MM.1S (cell line): ENCODE measurements at regions not wholly inside any gene's neighbourhood (a gene's known extent, or its start where the extent isn't known, plus 50 kb on each side); places are given as distances from the start of the nearest gene placed in this dataset.
"Not testable (repeated sequence)": the region's sequence is repeated elsewhere in the genome, so short reads cannot be mapped to it uniquely, and the experiment has no call there.

Experiments
- DNase-seq: peaks from one replicate; pipeline ENCODE4 v3.0.0-alpha.2; 2015
- H2AFZ ChIP-seq: fragments of 300-600 bp; sonication (generic); 2 replicates; pipeline ENCODE4 v1.6.0; 2016; ENCODE audit warnings: antibody characterized with exemption, low read length
- H3F3A ChIP-seq: fragments of 300-600 bp; sonication (generic); 2 replicates; pipeline ENCODE4 v1.6.1; 2016; ENCODE audit warnings: mild to moderate bottlenecking, antibody characterized with exemption, low read length, moderate library complexity, mixed read lengths; ENCODE audit not compliant: insufficient read depth
- H3K27ac ChIP-seq: fragments of 300-600 bp; sonication (generic); 2 replicates; pipeline ENCODE4 v1.5.1; 2016; ENCODE audit warnings: mild to moderate bottlenecking, low read length
- H3K27me3 ChIP-seq: fragments of 300-600 bp; sonication (generic); replicated peaks from 2 replicates; pipeline ENCODE4 v1.6.0; 2016; ENCODE audit warnings: low read length; ENCODE audit not compliant: insufficient read depth
- H3K36me3 ChIP-seq: fragments of 300-600 bp; sonication (generic); replicated peaks from 2 replicates; pipeline ENCODE4 v1.6.1; 2016; ENCODE audit warnings: mild to moderate bottlenecking, low read length, mixed read lengths; ENCODE audit not compliant: insufficient read depth
- H3K4me1 ChIP-seq: fragments of 300-600 bp; sonication (generic); 2 replicates; pipeline ENCODE4 v1.6.1; 2016; ENCODE audit warnings: low read length, mixed read lengths
- H3K4me2 ChIP-seq: fragments of 300-600 bp; sonication (generic); 2 replicates; pipeline ENCODE4 v1.6.0; 2016; ENCODE audit warnings: low read depth, low read length
- H3K4me3 ChIP-seq: fragments of 300-600 bp; sonication (generic); 2 replicates; pipeline ENCODE4 v1.5.1; 2016; ENCODE audit warnings: low read length, mixed read lengths
- H3K79me2 ChIP-seq: fragments of 300-600 bp; sonication (generic); 2 replicates; pipeline ENCODE4 v1.6.1; 2016; ENCODE audit warnings: mixed run types, low read length, mixed read lengths
- H3K9ac ChIP-seq: fragments of 300-600 bp; sonication (generic); 2 replicates; pipeline ENCODE4 v1.6.1; 2016; ENCODE audit warnings: low read length, mixed read lengths
- H3K9me2 ChIP-seq: fragments of 300-600 bp; sonication (generic); replicated peaks from 2 replicates; pipeline ENCODE4 v1.6.1; 2016; ENCODE audit warnings: mild to moderate bottlenecking, low read length, mixed read lengths; ENCODE audit not compliant: insufficient read depth
- H3K9me3 ChIP-seq: fragments of 300-600 bp; sonication (generic); replicated peaks from 2 replicates; pipeline ENCODE4 v1.6.1; 2016; ENCODE audit warnings: mild to moderate bottlenecking, low read length, mixed read lengths; ENCODE audit not compliant: insufficient read depth
- H4K20me1 ChIP-seq: fragments of 300-600 bp; sonication (generic); 2 replicates; pipeline ENCODE4 v1.6.1; 2016; ENCODE audit warnings: mild to moderate bottlenecking, low read length, moderate library complexity, mixed read lengths; ENCODE audit not compliant: insufficient read depth

DNA sequence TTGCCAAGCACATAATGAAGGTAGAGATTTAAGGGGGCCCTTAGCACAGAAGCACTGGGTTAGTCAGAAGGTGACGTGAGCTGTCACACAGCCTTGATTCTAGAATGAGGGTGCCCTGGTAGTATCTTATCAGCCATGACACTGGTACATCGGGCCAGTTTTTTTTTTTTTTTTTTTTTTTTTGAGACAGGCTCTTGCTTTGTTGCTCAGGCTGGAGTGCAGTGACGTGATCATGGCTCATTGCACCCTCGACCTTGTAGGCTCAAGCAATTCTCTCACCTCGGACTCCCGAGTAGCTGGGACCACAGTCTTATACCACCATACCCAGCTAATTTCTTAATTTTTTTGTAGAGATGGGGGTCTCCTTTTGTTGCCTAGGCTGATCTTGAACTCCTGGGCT, 872.6 kb upstream of the DEFB115 start:
- not testable (repeated sequence) for H3K9me2 ChIP-seq, H3K4me2 ChIP-seq

DNA sequence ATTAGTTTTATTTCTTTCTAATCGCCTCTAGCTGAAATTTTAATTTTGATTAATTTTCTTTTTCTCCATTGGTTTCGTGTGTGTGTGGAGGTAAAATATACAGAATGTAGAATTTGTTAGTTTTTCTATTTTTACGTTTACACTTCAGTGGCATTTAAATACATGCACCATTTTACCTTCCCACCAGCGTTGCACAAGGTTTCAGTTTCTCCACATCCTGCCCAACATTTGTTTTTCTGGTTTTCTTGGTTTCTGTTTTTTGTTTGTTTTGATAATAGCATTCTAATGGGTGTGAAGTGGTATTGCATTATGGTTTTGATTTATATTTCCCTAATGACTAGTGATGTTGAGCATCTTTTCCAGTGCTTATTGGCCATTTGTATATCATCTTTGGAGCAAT, 871.4 kb upstream of the DEFB115 start:
- not testable (repeated sequence) for DNase-seq, H3K36me3 ChIP-seq, H3K9ac ChIP-seq, H3K4me2 ChIP-seq, H3K9me2 ChIP-seq, H3K79me2 ChIP-seq, H4K20me1 ChIP-seq, H3K4me3 ChIP-seq, H3K27ac ChIP-seq, H3F3A ChIP-seq, H3K4me1 ChIP-seq, H3K9me3 ChIP-seq, H3K27me3 ChIP-seq, H2AFZ ChIP-seq

More for the DNA sequence above, 872.6 kb upstream of the DEFB115 start:
- H3K4me3 ChIP-seq, H2AFZ ChIP-seq, H3K36me3 ChIP-seq, H3K9ac ChIP-seq, H3K9me3 ChIP-seq, H3K79me2 ChIP-seq, H4K20me1 ChIP-seq, H3F3A ChIP-seq, DNase-seq, H3K4me1 ChIP-seq, H3K27me3 ChIP-seq, H3K27ac ChIP-seq: not testable (repeated sequence)

DNA sequence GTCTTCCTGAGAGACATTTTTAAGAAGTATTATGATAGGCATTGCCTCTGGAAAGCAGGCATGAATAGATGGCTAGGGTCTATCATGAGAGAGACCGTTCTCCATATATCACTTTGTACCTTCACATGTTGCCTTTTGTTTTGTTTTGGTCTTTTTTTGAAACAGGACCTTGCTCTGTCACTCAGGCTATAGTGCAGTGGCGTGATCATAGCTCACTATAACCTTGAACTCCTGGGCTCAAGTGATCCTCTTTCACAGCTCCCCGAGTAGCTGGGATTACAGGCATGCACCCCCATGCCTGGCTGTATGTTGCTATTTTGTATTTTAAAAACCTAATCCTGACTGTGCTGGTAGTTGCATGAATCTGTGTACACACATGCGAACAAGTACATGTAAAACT, 869.6 kb upstream of the DEFB115 start:
- not testable (repeated sequence) for H3K36me3 ChIP-seq, H3K27ac ChIP-seq

DNA sequence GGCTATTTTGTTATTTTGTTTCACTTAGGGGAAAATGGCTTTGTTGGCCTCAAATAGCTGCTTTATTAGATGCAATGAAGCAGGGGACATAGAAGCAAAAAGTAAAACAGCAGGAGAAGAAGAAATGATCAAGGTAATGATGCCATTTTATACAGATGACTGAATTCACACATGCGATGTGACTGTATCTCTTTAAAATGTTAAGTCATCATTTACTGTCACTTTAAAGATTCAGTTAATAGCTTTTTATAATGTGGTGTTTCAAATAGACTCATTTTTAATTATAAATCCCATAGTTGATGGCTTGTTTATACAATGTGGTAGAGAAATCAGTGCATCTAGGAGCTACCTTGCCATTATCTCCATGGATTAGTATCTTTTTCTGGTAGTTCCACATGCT, 863.9 kb upstream of the DEFB115 start:
- H3K27ac ChIP-seq, H3K79me2 ChIP-seq, DNase-seq, H3K4me3 ChIP-seq, H3K4me1 ChIP-seq, H3K27me3 ChIP-seq, H2AFZ ChIP-seq, H3K9me2 ChIP-seq, H3K9me3 ChIP-seq, H3K9ac ChIP-seq, H3K4me2 ChIP-seq, H4K20me1 ChIP-seq, H3F3A ChIP-seq, H3K36me3 ChIP-seq: not testable (repeated sequence)

More for the DNA sequence above, 869.6 kb upstream of the DEFB115 start:
- not testable (repeated sequence) for H3K27me3 ChIP-seq, H3K9ac ChIP-seq, H3K9me2 ChIP-seq, H3K79me2 ChIP-seq, H2AFZ ChIP-seq, H3K9me3 ChIP-seq, H4K20me1 ChIP-seq, H3K4me2 ChIP-seq, H3K4me3 ChIP-seq, DNase-seq, H3K4me1 ChIP-seq, H3F3A ChIP-seq

DNA sequence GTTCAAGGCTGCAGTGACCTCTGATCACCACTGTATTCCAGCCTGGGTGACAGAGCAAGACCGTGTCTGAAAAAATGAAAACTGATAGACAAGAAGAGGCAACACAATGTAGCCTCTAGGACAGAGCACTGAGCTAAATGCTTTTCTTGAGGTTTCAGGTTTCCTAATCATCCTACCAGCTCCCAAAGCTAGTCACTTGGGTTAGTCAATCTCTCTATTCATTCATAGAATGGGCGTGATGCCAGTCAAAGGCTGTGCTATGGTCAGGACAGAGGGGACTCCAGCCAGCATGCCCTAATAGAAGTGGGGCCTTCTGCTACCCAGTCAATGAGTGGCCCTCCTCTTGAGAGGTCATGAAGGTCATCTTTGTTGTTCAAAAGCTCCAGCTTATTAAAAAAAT, 860.4 kb upstream of the DEFB115 start:
- H3K9me2 ChIP-seq, DNase-seq, H3K4me3 ChIP-seq, H3K79me2 ChIP-seq, H3K27me3 ChIP-seq, H2AFZ ChIP-seq, H4K20me1 ChIP-seq, H3K36me3 ChIP-seq, H3K9ac ChIP-seq, H3K4me1 ChIP-seq, H3K9me3 ChIP-seq, H3K27ac ChIP-seq, H3K4me2 ChIP-seq, H3F3A ChIP-seq: not testable (repeated sequence)

DNA sequence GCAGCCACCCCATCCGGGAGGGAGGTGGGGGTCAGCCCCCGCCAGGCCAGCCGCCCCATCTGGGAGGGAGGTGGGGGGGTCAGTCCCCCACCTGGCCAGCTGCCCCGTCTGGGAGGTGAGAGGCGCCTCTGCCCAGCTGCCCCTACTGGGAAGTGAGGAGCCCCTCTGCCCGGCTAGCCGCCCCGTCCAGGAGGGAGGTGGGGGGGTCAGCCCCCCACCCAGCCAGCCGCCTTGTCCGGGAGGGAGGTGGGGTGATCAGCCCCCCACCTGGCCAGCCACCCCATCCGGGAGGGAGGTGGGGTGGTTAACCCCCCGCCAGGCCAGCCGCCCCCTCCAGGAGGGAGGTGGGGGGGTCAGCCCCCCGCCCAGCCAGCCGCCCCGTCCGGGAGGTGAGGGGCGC, 852.4 kb upstream of the DEFB115 start:
- DNase-seq, H3K4me2 ChIP-seq, H3K27me3 ChIP-seq, H3K9me3 ChIP-seq, H3K36me3 ChIP-seq, H3K9ac ChIP-seq, H3F3A ChIP-seq, H3K4me3 ChIP-seq, H4K20me1 ChIP-seq, H3K4me1 ChIP-seq, H3K9me2 ChIP-seq, H3K27ac ChIP-seq, H2AFZ ChIP-seq, H3K79me2 ChIP-seq: not testable (repeated sequence)

DNA sequence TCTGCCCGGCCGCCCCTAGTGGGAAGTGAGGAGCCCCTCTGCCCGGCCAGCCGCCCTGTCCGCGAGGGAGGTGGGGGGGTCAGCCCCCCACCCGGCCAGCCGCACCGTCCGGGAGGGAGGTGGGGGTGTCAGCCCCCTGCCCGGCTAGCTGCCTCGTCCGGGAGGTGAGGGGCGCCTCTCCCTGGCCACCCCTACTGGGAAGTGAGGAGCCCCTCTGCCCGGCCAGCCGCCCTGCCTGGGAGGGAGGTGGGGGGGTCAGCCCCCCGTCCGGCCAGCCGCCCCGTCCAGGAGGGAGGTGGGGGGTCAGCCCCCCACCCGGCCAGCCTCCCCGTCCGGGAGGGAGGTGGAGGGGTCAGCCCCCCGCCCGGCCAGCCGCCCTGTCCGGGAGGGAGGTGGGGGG, 851.9 kb upstream of the DEFB115 start:
- not testable (repeated sequence) for H2AFZ ChIP-seq, DNase-seq, H3K36me3 ChIP-seq, H3F3A ChIP-seq, H3K4me2 ChIP-seq, H4K20me1 ChIP-seq, H3K79me2 ChIP-seq, H3K9me2 ChIP-seq, H3K27me3 ChIP-seq, H3K4me3 ChIP-seq, H3K9ac ChIP-seq, H3K27ac ChIP-seq, H3K9me3 ChIP-seq, H3K4me1 ChIP-seq

DNA sequence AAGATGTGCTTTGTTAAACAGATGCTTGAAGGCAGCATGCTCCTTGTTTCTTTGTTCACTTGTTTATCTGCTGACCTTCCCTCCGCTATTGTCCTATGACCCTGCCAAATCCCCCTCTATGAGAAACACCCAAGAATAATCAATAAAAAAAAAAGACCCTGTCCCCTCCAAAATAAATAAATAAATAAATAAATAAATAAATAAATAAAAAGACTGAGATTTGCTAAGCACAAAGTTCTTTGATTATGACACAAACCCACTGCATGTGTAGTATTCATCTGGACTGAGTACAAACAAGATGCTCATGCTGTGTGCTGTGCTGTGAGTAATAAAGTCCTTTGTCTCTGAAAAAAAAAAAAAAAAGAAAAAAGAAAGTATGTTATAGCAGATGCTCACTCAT, 851.1 kb upstream of the DEFB115 start:
- not testable (repeated sequence) for H3K9me2 ChIP-seq, H3K27me3 ChIP-seq, H3K4me1 ChIP-seq, H3K79me2 ChIP-seq, H4K20me1 ChIP-seq, DNase-seq, H3K4me2 ChIP-seq, H3K36me3 ChIP-seq, H3K9me3 ChIP-seq, H3K9ac ChIP-seq, H2AFZ ChIP-seq, H3K27ac ChIP-seq, H3K4me3 ChIP-seq, H3F3A ChIP-seq
